ENCODE measurements at regions not wholly inside any gene's neighbourhood (a gene's known extent, or its start where the extent isn't known, plus 50 kb on each side); places are given as distances from the start of the nearest gene placed in this dataset.
"Not testable (repeated sequence)": the region's sequence is repeated elsewhere in the genome, so short reads cannot be mapped to it uniquely, and the experiment has no call there.

- no peak for DNase-seq
These were observed 753.6 kb downstream of the RAPGEF2 start for GRCh38 chr4:159856451-159856850.

GRCh38 chr4:159859656-159860148, 756.8 kb downstream of the RAPGEF2 start:
- DNase-seq: no peak

- DNase-seq: no peak
These were observed 758.1 kb downstream of the RAPGEF2 start for GRCh38 chr4:159860945-159861344.

- no peak for DNase-seq
These were observed 761.5 kb downstream of the RAPGEF2 start for GRCh38 chr4:159864337-159864736.

- DNase-seq: no peak
These were observed 764.8 kb downstream of the RAPGEF2 start for GRCh38 chr4:159867673-159868072.

GRCh38 chr4:159868936-159869335, 766.1 kb downstream of the RAPGEF2 start:
- not testable (repeated sequence) for DNase-seq

GRCh38 chr4:159871141-159871540, 768.3 kb downstream of the RAPGEF2 start:
- DNase-seq: no peak

GRCh38 chr4:159881158-159881557, 778.3 kb downstream of the RAPGEF2 start:
- DNase-seq: no peak

- no peak for DNase-seq
These were observed 782.1 kb downstream of the RAPGEF2 start for GRCh38 chr4:159884989-159885388.

- no peak for DNase-seq
These were observed 796.7 kb downstream of the RAPGEF2 start for GRCh38 chr4:159899596-159899995.

- no peak for DNase-seq
These were observed 797.7 kb downstream of the RAPGEF2 start for GRCh38 chr4:159900562-159900961.

- no peak for DNase-seq
These were observed 799.8 kb downstream of the RAPGEF2 start for GRCh38 chr4:159902648-159903047.

GRCh38 chr4:159904906-159905305, 802.0 kb downstream of the RAPGEF2 start:
- no peak for DNase-seq

GRCh38 chr4:159906051-159906450, 803.2 kb downstream of the RAPGEF2 start:
- DNase-seq: no peak

- DNase-seq: no peak
These were observed 803.6 kb downstream of the RAPGEF2 start for GRCh38 chr4:159906517-159906916.

- no peak for DNase-seq
These were observed 807.8 kb downstream of the RAPGEF2 start for GRCh38 chr4:159910721-159911120.

- no peak for DNase-seq
These were observed 819.2 kb downstream of the RAPGEF2 start for GRCh38 chr4:159922119-159922518.

GRCh38 chr4:159925770-159926169, 822.9 kb downstream of the RAPGEF2 start:
- no peak for DNase-seq

- no peak for DNase-seq
These were observed 824.0 kb downstream of the RAPGEF2 start for GRCh38 chr4:159926871-159927270.

- no peak for DNase-seq
These were observed 824.9 kb downstream of the RAPGEF2 start for GRCh38 chr4:159927781-159928180.

GRCh38 chr4:159934602-159935001, 831.7 kb downstream of the RAPGEF2 start:
- DNase-seq: not testable (repeated sequence)

- DNase-seq: no peak
These were observed 834.7 kb downstream of the RAPGEF2 start for GRCh38 chr4:159937595-159937994.

GRCh38 chr4:159939681-159940080, 836.8 kb downstream of the RAPGEF2 start:
- not testable (repeated sequence) for DNase-seq

GRCh38 chr4:159941076-159941475, 838.2 kb downstream of the RAPGEF2 start:
- DNase-seq: no peak

- DNase-seq: no peak
These were observed 841.6 kb downstream of the RAPGEF2 start for GRCh38 chr4:159944477-159944876.
